HEK293 (cell line): ENCODE measurements at regions not wholly inside any gene's neighbourhood (a gene's known extent, or its start where the extent isn't known, plus 50 kb on each side); places are given as distances from the start of the nearest gene placed in this dataset.
A peak's percentile ranks its signal among the peaks of the same experiment; 100 is the strongest.

Experiments used
- CTCF ChIA-PET: fragments of 350-600 bp; formaldehyde crosslinking; extraction: SDS; loops from one replicate; lab custom pipeline; 2021; ENCODE audit warnings: antibody characterized with exemption; lab: Yijun Ruan, JAX
- POLR2A ChIA-PET: fragments of 300-600 bp; formaldehyde crosslinking; extraction: SDS; loops from one replicate; lab custom pipeline; 2020; ENCODE audit warnings: antibody characterized with exemption, inconsistent platforms; lab: Yijun Ruan, JAX
- H3K27ac ChIP-seq: fragments of 200-500 bp; sonication (Bioruptor generic); 2 replicates; pipeline ENCODE4 v1.5.1; 2014; ENCODE audit warnings: low read depth, low read length, control low read depth, inconsistent platforms; ENCODE audit errors: extremely low read depth
- H3K36me3 ChIP-seq, 2 experiments: fragments of 200-500 bp in 1 of 2; sonication (Bioruptor generic) in 1 of 2; 1 replicate in 1 of 2; 2 replicates in 1 of 2; pipeline ENCODE4 v1.5.1; 2014 to 2017; ENCODE audit warnings: inconsistent platforms in 2 of 2, low read length in 2 of 2; ENCODE audit not compliant: control insufficient read depth in 2 of 2, insufficient read depth in 1 of 2
- H3K4me1 ChIP-seq: fragments of 200-500 bp; sonication (Bioruptor generic); 2 replicates; pipeline ENCODE4 v1.5.1; 2014; ENCODE audit warnings: mild to moderate bottlenecking, low read length, inconsistent platforms; ENCODE audit not compliant: control insufficient read depth, insufficient read depth
- H3K4me3 ChIP-seq: 2 replicates; pipeline ENCODE4 v1.5.1; 2011; ENCODE audit warnings: low read depth, mild to moderate bottlenecking, control low read depth, low read length, moderate library complexity
- H3K9me3 ChIP-seq: fragments of 200-500 bp; sonication (Bioruptor generic); 2 replicates; pipeline ENCODE4 v1.5.1; 2014; ENCODE audit warnings: low read depth, low read length, inconsistent platforms; ENCODE audit not compliant: control insufficient read depth, insufficient read depth
- ATF2 ChIP-seq: fragments of 450-650 bp; formaldehyde crosslinking; IDR thresholded peaks from 2 replicates; pipeline ENCODE4 v1.5.1; 2016; ENCODE audit warnings: missing biosample characterization, missing genetic modification characterization, low read depth
- FEZF1 ChIP-seq: fragments of 450-650 bp; formaldehyde crosslinking; IDR thresholded peaks from 2 replicates; pipeline ENCODE4 v1.5.1; 2016; ENCODE audit warnings: missing biosample characterization, missing genetic modification characterization
- MYNN ChIP-seq: fragments of 450-650 bp; formaldehyde crosslinking; IDR thresholded peaks from 2 replicates; pipeline ENCODE4 v1.5.1; 2016; ENCODE audit warnings: missing biosample characterization, missing genetic modification characterization, borderline replicate concordance
- PRDM10 ChIP-seq: fragments of 450-650 bp; formaldehyde crosslinking; IDR thresholded peaks from 2 replicates; pipeline ENCODE4 v1.5.1; 2016; ENCODE audit warnings: missing biosample characterization, missing genetic modification characterization
- TCF7L2 ChIP-seq: IDR thresholded peaks from 2 replicates; pipeline ENCODE4 v1.6.1; 2011; ENCODE audit warnings: low read depth, mild to moderate bottlenecking, inconsistent platforms, low read length, moderate library complexity, borderline replicate concordance
- ZNF221 ChIP-seq: fragments of 450-650 bp; formaldehyde crosslinking; IDR thresholded peaks from 2 replicates; pipeline ENCODE4 v1.5.1; 2017; ENCODE audit warnings: missing biosample characterization, missing genetic modification characterization, borderline replicate concordance
- ZNF510 ChIP-seq: fragments of 450-650 bp; formaldehyde crosslinking; IDR thresholded peaks from 2 replicates; pipeline ENCODE4 v1.5.1; 2018; ENCODE audit warnings: mild to moderate bottlenecking, missing genetic modification characterization, missing biosample characterization; ENCODE audit not compliant: insufficient replicate concordance
- ZNF664 ChIP-seq: fragments of 450-650 bp; formaldehyde crosslinking; IDR thresholded peaks from 2 replicates; pipeline ENCODE4 v1.5.1; 2016; ENCODE audit warnings: missing biosample characterization, missing genetic modification characterization
- ZNF843 ChIP-seq: fragments of 450-650 bp; formaldehyde crosslinking; IDR thresholded peaks from 2 replicates; pipeline ENCODE4 v1.5.1; 2016; ENCODE audit warnings: missing biosample characterization, missing genetic modification characterization
- TF ChIP-seq, protein P1 (sequence below): fragments of 450-650 bp; formaldehyde crosslinking; IDR thresholded peaks from 2 replicates; pipeline ENCODE4 v1.5.1; 2016; ENCODE audit warnings: missing biosample characterization, missing genetic modification characterization
- TF ChIP-seq, protein P2 (sequence below): fragments of 450-650 bp; formaldehyde crosslinking; IDR thresholded peaks from 2 replicates; pipeline ENCODE4 v1.5.1; 2016; ENCODE audit warnings: missing biosample characterization, missing genetic modification characterization

DNA sequence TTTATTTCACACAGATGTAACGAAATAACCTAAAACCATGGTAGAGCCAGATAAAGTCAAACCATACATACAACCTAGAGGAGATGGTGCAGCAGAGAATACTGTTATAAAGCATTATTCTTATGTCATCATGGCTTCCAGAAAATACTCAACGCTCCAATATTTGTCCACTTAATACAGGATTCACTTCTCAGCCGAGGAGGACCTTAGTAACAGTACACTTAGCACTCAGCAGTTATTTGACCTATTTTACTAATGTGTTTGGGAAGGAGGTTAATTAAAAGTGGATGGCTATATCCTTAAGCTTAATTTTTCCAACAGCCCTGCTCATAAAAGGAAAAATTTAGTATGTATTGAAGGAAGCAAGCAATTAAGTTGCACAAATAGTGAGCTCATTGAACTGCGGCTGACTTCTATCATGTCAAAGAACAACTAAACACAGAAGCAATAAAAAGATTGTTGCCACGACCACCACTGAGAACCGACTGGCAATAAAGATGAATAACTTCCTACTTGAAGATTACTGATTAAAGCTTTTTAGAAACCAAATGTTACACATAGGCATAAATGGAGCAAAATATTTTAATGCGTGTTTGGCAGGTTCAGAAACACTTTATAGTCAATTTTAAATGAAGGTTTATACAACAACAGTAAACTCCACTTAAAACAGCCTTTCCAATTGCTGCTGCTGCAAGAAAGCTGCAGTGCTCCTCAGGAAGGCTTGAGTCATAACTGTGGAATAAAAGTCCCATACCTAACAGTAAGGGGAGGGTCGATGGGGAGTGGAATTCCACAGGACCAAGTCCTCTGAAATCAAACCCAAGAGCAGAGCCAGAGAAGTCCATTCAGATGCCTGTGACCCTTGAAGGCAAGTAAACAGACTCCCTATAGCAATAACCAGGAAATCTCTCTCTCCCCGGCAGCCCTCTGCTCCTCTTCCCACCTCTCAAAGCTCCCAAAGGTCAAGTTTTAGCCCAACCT, 218.9 kb upstream of the CDKN3 start (continued):
- TF ChIP-seq ATF2 (tag by site-specific recombination) = peak; percentile 26; the same call in 1 of the 2 replicates
- peak; percentile 67 for TF ChIP-seq MYNN (tag by site-specific recombination)
- TF ChIP-seq ZNF843 = peak; percentile 78
- TF ChIP-seq ZNF221 (tag by site-specific recombination) = no peak
- TF ChIP-seq, protein P1, sequence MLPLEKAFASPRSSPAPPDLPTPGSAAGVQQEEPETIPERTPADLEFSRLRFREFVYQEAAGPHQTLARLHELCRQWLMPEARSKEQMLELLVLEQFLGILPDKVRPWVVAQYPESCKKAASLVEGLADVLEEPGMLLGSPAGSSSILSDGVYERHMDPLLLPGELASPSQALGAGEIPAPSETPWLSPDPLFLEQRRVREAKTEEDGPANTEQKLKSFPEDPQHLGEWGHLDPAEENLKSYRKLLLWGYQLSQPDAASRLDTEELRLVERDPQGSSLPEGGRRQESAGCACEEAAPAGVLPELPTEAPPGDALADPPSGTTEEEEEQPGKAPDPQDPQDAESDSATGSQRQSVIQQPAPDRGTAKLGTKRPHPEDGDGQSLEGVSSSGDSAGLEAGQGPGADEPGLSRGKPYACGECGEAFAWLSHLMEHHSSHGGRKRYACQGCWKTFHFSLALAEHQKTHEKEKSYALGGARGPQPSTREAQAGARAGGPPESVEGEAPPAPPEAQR (tag by site-specific recombination) = no peak
- peak; percentile 45 for TF ChIP-seq ZNF664
- TF ChIP-seq TCF7L2 = peak; percentile 82
- TF ChIP-seq, protein P2, sequence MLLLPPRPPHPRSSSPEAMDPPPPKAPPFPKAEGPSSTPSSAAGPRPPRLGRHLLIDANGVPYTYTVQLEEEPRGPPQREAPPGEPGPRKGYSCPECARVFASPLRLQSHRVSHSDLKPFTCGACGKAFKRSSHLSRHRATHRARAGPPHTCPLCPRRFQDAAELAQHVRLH (tag by site-specific recombination) = 0 out of 2 replicates have a peak, but pooled peaks have one; percentile 19
- TF ChIP-seq FEZF1 (tag by site-specific recombination) = peak; percentile 86

DNA sequence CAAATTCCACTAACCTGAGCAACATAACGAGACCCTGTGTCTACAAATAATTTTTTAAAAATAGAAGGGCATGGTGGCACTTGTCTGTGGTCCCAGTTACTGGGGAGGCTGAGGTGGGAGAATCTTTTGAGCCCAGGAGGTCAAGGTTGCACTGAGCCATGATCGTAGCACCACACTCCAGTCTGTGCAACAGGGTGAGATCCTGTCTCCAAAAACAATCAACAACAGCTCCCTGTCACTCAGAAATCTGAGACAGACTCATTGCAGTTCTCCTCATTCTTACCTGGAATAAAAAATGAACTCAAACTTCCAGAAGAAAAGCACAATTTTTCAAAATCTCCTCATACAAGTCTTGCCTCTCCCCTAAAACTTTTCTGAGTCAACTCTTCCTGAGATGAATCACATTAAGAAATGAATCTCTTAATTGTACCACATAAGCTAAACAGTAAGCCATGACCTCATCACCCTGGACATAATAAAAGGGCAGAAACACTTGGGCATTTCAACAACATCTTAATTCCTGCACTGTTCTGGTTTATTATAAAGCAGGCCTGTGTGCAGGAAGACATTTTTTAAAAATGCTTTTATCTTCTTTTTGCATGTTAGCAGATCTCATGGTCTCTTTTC, 214.3 kb upstream of the CDKN3 start:
- TF ChIP-seq PRDM10 = peak; percentile 96
- TF ChIP-seq ZNF510 (tag by site-specific recombination) = no peak
- Histone ChIP-seq H3K27ac (no peak overlapping the region), H3K36me3 (no peaks in the 10 kb centered on the region), H3K9me3 (no peaks in the 10 kb centered on the region), H3K4me3 (no peak overlapping the region), H3K4me1 (peaks cover 11% of the 10 kb centered on the region)
- ChIA-PET CTCF (interaction anchor here (0.5 to 1.3 kb wide), 2 partner anchors 8 to 184 kb away, joined by 3 to 4 read pairs; no protein-coding TSS in a partner anchor), POLR2A (interaction anchor here (0.6 kb wide), 1 partner anchor 455 kb away, joined by 3 read pairs; no protein-coding TSS in a partner anchor)
